CD14-positive monocyte (primary cell): ENCODE measurements at regions not wholly inside any gene's neighbourhood (a gene's known extent, or its start where the extent isn't known, plus 50 kb on each side); places are given as distances from the start of the nearest gene placed in this dataset.
"Not testable (repeated sequence)": the region's sequence is repeated elsewhere in the genome, so short reads cannot be mapped to it uniquely, and the experiment has no call there.

Experiments used
- DNase-seq, 3 donors: peaks; one replicate each; pipeline ENCODE4 v3.0.0-alpha.2; 2011 to 2022
- H2AFZ ChIP-seq: 2 replicates; pipeline ENCODE4 v1.6.0; 2012; ENCODE audit warnings: mild to moderate bottlenecking, low read depth, low read length, inconsistent platforms; ENCODE audit not compliant: insufficient read depth, poor library complexity, severe bottlenecking
- H3K27ac ChIP-seq, 2 donors: 1 replicate in 1 of 2; 2 replicates in 1 of 2; pipeline ENCODE4 v1.5.1; 2012 to 2013; ENCODE audit warnings: low read length in 2 of 2, control low read depth in 1 of 2, inconsistent platforms in 1 of 2, low read depth in 1 of 2, mild to moderate bottlenecking in 1 of 2
- H3K27me3 ChIP-seq, 2 donors: one replicate each; pipeline versions ENCODE4 v1.6.0 to v1.6.1; 2011 to 2013; ENCODE audit warnings: low read length in 2 of 2; ENCODE audit not compliant: control insufficient read depth in 2 of 2, insufficient read depth in 2 of 2
- H3K36me3 ChIP-seq, 2 donors: replicated peaks in 1 of 2; 1 replicate in 1 of 2; 2 replicates in 1 of 2; pipeline versions ENCODE4 v1.5.1 to v1.6.1; 2012 to 2013; ENCODE audit warnings: low read length in 2 of 2, control low read depth in 1 of 2, inconsistent platforms in 1 of 2, mild to moderate bottlenecking in 1 of 2; ENCODE audit not compliant: insufficient read depth in 2 of 2, control insufficient read depth in 1 of 2
- H3K4me1 ChIP-seq, 2 donors: 1 replicate in 1 of 2; 2 replicates in 1 of 2; pipeline versions ENCODE4 v1.5.1 to v1.6.1; 2012 to 2013; ENCODE audit warnings: low read length in 2 of 2, control low read depth in 1 of 2, inconsistent platforms in 1 of 2, mild to moderate bottlenecking in 1 of 2, moderate library complexity in 1 of 2; ENCODE audit not compliant: insufficient read depth in 2 of 2, control insufficient read depth in 1 of 2
- H3K4me2 ChIP-seq: replicated peaks from 2 replicates; pipeline ENCODE3; 2012; ENCODE audit warnings: low read length, moderate library complexity, mild to moderate bottlenecking; ENCODE audit not compliant: poor library complexity, severe bottlenecking; ENCODE audit errors: extremely low read depth
- H3K4me3 ChIP-seq, 3 experiments: fragments of 200-600 bp in 1 of 3; sonication (generic) in 1 of 3; replicated peaks in 1 of 3; 1 replicate in 2 of 3; 2 replicates in 1 of 3; pipeline ENCODE4 v1.5.1; 2011 to 2013; ENCODE audit warnings: low read length in 3 of 3, mild to moderate bottlenecking in 3 of 3, control low read depth in 2 of 3, low read depth in 2 of 3, inconsistent platforms in 1 of 3, moderate library complexity in 1 of 3
- H3K79me2 ChIP-seq: 2 replicates; pipeline ENCODE4 v1.6.0; 2012; ENCODE audit warnings: mild to moderate bottlenecking, control low read depth, inconsistent platforms, low read length, moderate library complexity; ENCODE audit not compliant: insufficient read depth
- H3K9ac ChIP-seq: 2 replicates; pipeline ENCODE4 v1.6.0; 2017; ENCODE audit warnings: low read length, mild to moderate bottlenecking; ENCODE audit not compliant: insufficient read depth, poor library complexity, severe bottlenecking
- H3K9me3 ChIP-seq, 2 donors: replicated peaks in 1 of 2; 1 replicate in 1 of 2; 2 replicates in 1 of 2; pipeline versions ENCODE4 v1.5.1 to v1.6.1; 2012 to 2013; ENCODE audit warnings: low read length in 2 of 2, control low read depth in 1 of 2; ENCODE audit not compliant: control insufficient read depth in 1 of 2, insufficient read depth in 1 of 2
- H4K20me1 ChIP-seq: 2 replicates; pipeline ENCODE4 v1.6.0; 2012; ENCODE audit warnings: mild to moderate bottlenecking, low read length, control low read depth, moderate library complexity; ENCODE audit not compliant: insufficient read depth
- H3K27ac Mint-ChIP-seq, 7 donors: one replicate each; pipeline ENCODE4 v1.8.0; 2020; ENCODE audit warnings: mild to moderate bottlenecking in 7 of 7, mixed read lengths in 7 of 7, moderate library complexity in 6 of 7, inconsistent platforms in 2 of 7
- H3K27me3 Mint-ChIP-seq, 3 donors: one replicate each; pipeline ENCODE4 v1.8.0; 2021 to 2022; ENCODE audit warnings: low read depth in 3 of 3, mild to moderate bottlenecking in 3 of 3, mixed read lengths in 3 of 3, moderate library complexity in 3 of 3, inconsistent platforms in 1 of 3
- H3K36me3 Mint-ChIP-seq, 2 donors: one replicate each; pipeline ENCODE4 v1.8.0; 2020; ENCODE audit warnings: mixed read lengths in 2 of 2, inconsistent platforms in 1 of 2, mild to moderate bottlenecking in 1 of 2
- H3K4me1 Mint-ChIP-seq: one replicate; pipeline ENCODE4 v1.8.0; 2020; ENCODE audit warnings: mild to moderate bottlenecking, mixed read lengths
- H3K4me3 Mint-ChIP-seq, 2 donors: one replicate each; pipeline ENCODE4 v1.8.0; 2020; ENCODE audit warnings: mild to moderate bottlenecking in 2 of 2, mixed read lengths in 2 of 2, moderate library complexity in 1 of 2
- H3K9me3 Mint-ChIP-seq, 7 donors: one replicate each; pipeline ENCODE4 v1.8.0; 2020 to 2022; ENCODE audit warnings: mixed read lengths in 7 of 7, mild to moderate bottlenecking in 6 of 7, moderate library complexity in 6 of 7, inconsistent platforms in 2 of 7
- WGBS: methylation state at CpG from one replicate; pipeline ENCODE4 v1.1.5; 2013; ENCODE audit warnings: missing lambda C conversion rate; ENCODE audit not compliant: insufficient coverage; 5-methylcytosine and 5-hydroxymethylcytosine counted together
- intact Hi-C, 2 donors: fragments of 100-400 bp; cut with micrococcal nuclease; formaldehyde crosslinking; loops; one replicate each; pipeline versions ENCODE4 v1.15.0 to v1.15.1; 2023
- TF ChIP-seq, protein P1 (sequence below): fragments of 200-600 bp; IDR thresholded peaks from one replicate; pipeline ENCODE4 v1.8.0; 2022; ENCODE audit warnings: antibody characterized with exemption, mild to moderate bottlenecking

DNA sequence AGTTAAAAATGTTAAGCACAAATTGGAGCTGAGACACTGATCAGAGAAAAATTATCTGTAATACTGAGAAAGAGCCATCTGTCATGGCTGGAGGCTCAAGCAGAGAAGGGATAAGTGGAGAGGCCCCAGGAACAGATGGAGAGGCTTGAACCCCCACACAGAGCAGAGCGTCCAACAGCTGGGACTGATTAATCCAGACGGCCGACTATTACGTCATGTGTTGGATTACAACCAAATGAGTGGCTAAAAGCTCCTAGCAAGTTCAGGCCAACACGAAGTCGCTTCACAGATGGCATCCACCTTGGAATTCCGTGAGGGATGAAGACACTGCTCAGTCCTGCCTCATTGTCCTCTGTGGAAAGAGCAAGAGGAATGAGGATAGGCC is 57.7 kb upstream of the ATXN3L start:
- Histone ChIP-seq H3K36me3 (no peaks in the 10 kb centered on the region), H3K4me1 (no peaks in the 10 kb centered on the region), H3K4me3 (no peak overlapping the region), H3K9ac (no peak overlapping the region), H3K9me3 (no peaks in the 10 kb centered on the region), H3K4me2 (no peak overlapping the region), H3K27me3 (peaks cover 0 to 16% of the 10 kb centered on the region in 2 donors), H2AFZ (no peak overlapping the region), H4K20me1 (no peaks in the 10 kb centered on the region), H3K27ac (no peak overlapping the region), H3K79me2 (no peaks in the 10 kb centered on the region)
- Mint-ChIP-seq H3K9me3 (peaks cover 0 to 3% (median 0%) of the 10 kb centered on the region in 7 donors), H3K4me3 (no peak overlapping the region), H3K4me1 (no peaks in the 10 kb centered on the region), H3K27ac (no peak overlapping the region), H3K27me3 (peaks cover 0 to 16% (median 0%) of the 10 kb centered on the region in 3 donors), H3K36me3 (no peaks in the 10 kb centered on the region)
- DNase-seq = no peak
- TF ChIP-seq, protein P1, sequence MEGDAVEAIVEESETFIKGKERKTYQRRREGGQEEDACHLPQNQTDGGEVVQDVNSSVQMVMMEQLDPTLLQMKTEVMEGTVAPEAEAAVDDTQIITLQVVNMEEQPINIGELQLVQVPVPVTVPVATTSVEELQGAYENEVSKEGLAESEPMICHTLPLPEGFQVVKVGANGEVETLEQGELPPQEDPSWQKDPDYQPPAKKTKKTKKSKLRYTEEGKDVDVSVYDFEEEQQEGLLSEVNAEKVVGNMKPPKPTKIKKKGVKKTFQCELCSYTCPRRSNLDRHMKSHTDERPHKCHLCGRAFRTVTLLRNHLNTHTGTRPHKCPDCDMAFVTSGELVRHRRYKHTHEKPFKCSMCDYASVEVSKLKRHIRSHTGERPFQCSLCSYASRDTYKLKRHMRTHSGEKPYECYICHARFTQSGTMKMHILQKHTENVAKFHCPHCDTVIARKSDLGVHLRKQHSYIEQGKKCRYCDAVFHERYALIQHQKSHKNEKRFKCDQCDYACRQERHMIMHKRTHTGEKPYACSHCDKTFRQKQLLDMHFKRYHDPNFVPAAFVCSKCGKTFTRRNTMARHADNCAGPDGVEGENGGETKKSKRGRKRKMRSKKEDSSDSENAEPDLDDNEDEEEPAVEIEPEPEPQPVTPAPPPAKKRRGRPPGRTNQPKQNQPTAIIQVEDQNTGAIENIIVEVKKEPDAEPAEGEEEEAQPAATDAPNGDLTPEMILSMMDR = no peak
- no CpG with 5 or more reads among the region's 7 CpGs for WGBS
- intact Hi-C loops = no loop called here

DNA sequence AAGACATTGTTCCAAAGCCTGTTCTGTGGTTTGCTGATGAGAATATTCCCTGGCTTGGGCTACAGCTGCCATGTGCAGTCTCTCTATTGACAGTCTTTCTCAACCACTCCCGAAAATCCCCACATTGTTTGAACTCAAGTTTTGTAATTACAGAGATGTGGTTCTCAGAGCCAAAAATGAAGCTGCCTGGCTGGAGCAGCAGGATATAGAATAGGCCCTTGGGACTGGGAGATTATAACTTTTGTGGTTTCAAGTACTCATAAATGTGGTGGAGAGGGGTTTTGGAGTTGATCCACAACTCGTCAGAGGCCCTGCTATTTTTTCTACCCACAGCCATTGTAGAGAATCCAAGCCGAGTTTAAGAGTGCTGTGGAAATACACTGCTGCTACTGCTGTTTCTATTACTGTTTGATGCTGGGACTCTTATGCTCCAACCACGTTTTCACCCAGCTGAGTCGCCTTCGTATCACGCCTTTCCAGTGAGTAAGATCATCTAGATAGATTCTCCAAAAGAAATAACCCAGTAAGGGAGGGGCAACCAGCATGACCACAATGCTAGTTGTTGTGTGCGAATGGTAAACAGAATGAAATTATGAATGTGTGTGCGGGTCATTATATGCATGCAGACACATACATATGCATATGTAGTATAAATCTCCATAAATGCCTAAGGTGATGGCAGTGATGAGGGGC is 57.1 kb upstream of the ATXN3L start:
- Mint-ChIP-seq H3K4me3 (no peak overlapping the region), H3K36me3 (no peaks in the 10 kb centered on the region), H3K9me3 (peaks cover 0 to 3% (median 0%) of the 10 kb centered on the region in 7 donors), H3K27ac (no peak overlapping the region), H3K4me1 (no peaks in the 10 kb centered on the region), H3K27me3 (peaks cover 0 to 16% (median 0%) of the 10 kb centered on the region in 3 donors)
- no peaks in the 10 kb centered on the region for H3K9me3 ChIP-seq
- H4K20me1 ChIP-seq = no peaks in the 10 kb centered on the region
- H3K4me1 ChIP-seq = no peaks in the 10 kb centered on the region
- no peaks in the 10 kb centered on the region for H3K36me3 ChIP-seq
- WGBS = no CpG with 5 or more reads among the region's 9 CpGs
- H3K27me3 ChIP-seq = peaks cover 0 to 19% of the 10 kb centered on the region in 2 donors
- intact Hi-C loops = no loop called here
- TF ChIP-seq, protein P1 = no peak
- no peak overlapping the region for H3K4me3 ChIP-seq
- no peak for DNase-seq
- H3K9ac ChIP-seq = no peak overlapping the region
- no peaks in the 10 kb centered on the region for H3K79me2 ChIP-seq
- no peak overlapping the region for H3K27ac ChIP-seq
- no peak overlapping the region for H3K4me2 ChIP-seq
- no peak overlapping the region for H2AFZ ChIP-seq

DNA sequence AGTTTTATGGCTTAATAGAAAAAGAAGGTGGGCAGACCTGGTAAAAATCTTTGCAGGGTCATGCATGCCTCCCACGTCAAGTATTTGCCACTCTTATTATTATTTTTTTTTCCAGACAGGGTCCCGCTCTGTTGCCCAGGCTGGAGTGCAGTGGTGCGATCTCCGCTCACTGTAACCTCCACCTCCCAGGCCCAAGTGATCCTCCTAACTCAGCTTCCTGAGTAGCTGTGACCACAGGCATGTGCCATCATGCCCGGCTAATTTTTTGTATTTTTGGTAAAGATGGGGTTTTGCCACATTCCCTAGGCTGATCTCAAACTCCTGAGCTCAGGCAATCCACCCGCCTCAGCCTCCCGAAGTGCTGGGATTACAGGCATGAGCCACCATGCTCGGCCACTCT is 55.7 kb upstream of the ATXN3L start:
- H3K27ac ChIP-seq, H4K20me1 ChIP-seq, H3K9me3 ChIP-seq, H3K27ac Mint-ChIP-seq, H3K36me3 Mint-ChIP-seq, H3K9ac ChIP-seq, H3K4me1 ChIP-seq, H3K4me1 Mint-ChIP-seq, H3K4me3 ChIP-seq, H3K9me3 Mint-ChIP-seq, H3K79me2 ChIP-seq, DNase-seq, H3K4me2 ChIP-seq, H3K4me3 Mint-ChIP-seq, intact Hi-C loops, H3K36me3 ChIP-seq, H2AFZ ChIP-seq: not testable (repeated sequence)
- 100% methylated on average over 1 of the region's 8 CpGs for whole genome bisulfite sequencing
- peaks cover 0 to 20% (median 0%) of the 10 kb centered on the region in 3 donors for H3K27me3 Mint-ChIP-seq
- peaks cover 0 to 24% of the 10 kb centered on the region in 2 donors for H3K27me3 ChIP-seq
